HG03103 (cell line): ENCODE measurements at regions not wholly inside any gene's neighbourhood (a gene's known extent, or its start where the extent isn't known, plus 50 kb on each side); places are given as distances from the start of the nearest gene placed in this dataset.
"Not testable (repeated sequence)": the region's sequence is repeated elsewhere in the genome, so short reads cannot be mapped to it uniquely, and the experiment has no call there.

Experiments used
- ATAC-seq: cut with Tn5 transposase; IDR thresholded peaks from one replicate; pipeline ENCODE4 v1.9.1; 2021; ENCODE audit warnings: low read depth; ENCODE audit not compliant: unreplicated experiment

DNA sequence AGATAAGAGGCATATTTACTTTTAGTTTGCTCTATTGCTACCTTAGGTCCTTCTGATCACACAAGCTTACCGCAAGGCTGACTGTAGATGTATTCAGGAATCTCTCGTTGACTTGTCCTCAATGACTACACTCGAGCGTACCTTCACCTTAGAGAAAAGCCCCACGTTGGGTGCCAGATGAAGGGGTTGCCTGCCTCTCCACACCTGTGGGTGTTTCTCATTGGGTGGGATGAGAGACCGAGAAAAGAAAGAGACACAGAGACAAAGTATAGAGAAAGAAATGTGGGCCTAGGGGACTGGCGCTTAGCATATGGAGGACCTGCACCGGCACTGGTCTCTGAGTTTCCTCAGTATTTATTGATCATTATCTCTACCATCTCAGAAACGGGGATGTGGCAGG, 51.8 kb downstream of the ASCL4 start:
- no peak for ATAC-seq

DNA sequence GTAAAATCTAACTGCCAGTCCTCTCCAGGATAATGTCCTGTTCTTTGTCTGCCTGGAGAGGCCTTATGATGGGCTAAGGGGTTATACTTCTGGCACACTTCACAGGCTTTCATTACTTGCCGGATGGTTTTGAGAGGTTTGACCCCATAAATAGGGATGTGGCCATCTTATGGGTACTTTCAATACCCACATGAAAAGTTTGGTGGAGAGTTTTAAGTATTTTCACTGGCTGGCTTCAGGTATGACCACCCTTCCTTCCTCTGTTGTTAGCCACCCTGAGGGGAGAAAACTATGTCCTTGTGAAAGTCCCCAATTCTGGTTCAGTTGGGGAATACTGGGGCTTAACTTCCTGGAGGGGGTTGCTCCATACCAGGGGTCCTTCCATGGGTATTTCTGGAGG, 54.8 kb downstream of the ASCL4 start:
- no peak for ATAC-seq

DNA sequence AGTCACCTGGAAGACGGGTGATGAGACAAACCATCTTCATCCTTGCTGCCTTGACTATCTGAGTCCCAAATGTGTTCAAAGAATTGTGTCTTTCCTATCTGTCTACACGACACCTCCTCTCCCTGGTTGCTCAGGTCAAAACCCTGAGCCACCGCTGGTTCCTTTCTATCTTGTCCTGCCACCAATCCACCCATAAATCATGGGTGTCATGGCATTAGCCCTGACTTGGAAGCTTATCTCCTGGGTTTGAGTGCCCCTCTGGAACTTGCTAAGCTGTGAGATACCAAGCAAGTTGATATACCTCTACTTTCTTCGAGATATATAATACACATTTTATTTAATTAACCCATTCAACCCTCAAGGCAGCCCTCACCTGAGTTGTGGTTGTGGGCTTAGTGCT, 57.9 kb downstream of the ASCL4 start:
- ATAC-seq, result no peak

DNA sequence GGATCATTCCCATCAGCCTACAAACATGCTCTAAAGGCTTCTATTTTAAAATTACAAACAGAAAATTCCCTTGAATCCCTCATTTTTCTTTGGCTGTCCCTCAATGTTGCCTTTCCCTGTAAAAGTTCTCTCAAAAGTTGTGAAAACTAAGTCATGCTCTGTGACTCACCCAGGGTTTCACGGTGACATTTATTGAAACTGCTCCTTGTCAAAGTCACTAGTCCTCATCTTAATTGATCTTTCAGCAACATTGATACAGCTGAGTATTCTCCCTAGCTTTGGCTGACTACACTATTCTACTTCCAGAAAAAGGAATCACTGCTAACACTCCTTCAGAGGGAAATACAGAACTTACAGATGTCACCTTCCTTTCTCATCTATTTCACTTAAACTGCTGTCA, 65.7 kb downstream of the ASCL4 start:
- ATAC-seq, result no peak

DNA sequence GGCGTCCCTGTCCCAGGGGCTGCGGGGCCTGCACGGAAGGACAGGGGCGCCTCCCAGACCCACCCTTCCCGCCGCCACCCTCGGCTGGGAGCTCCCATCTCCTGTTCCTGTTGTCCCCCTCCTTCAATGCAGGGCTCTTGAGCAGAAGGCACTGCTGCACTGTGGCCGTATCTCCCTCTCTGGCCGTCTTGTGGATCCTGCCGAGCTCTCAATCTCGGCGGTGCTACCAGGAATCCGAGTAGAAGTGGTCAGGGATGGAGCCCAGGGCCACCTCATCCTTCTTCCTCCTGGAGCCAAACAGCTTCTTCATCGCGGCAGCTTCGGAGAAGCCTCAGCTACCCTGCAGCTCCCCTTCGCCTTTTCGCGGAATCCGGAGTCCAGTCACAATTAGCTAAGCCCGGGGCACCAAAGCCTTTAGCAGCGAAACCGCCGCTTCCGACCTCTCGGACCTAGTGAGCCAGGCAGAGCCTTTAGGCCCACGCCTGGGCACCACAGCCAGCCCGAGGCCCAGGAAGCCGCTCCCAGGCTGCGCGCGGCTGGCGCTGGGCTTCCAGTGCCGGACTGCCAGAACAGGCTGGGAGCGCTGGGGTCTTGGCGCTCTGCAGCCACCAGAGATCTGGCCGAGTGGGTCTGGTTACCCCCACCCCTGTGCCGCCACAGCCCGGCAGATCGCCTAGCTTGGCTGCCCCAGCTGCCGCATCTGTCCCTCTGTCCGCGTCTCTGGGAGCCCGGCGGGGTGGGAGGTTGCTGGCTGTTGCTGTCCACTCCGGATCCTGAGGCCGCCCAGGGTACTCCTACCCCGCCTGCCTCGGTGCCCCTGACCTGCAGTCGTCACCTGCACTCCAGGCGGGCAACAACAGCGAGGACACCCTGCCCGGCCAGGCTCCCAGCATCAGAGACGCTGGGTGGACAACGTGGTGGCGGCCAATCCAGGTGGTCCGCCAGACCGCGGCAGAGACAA, 69.1 kb downstream of the ASCL4 start:
- ATAC-seq, result no peak

DNA sequence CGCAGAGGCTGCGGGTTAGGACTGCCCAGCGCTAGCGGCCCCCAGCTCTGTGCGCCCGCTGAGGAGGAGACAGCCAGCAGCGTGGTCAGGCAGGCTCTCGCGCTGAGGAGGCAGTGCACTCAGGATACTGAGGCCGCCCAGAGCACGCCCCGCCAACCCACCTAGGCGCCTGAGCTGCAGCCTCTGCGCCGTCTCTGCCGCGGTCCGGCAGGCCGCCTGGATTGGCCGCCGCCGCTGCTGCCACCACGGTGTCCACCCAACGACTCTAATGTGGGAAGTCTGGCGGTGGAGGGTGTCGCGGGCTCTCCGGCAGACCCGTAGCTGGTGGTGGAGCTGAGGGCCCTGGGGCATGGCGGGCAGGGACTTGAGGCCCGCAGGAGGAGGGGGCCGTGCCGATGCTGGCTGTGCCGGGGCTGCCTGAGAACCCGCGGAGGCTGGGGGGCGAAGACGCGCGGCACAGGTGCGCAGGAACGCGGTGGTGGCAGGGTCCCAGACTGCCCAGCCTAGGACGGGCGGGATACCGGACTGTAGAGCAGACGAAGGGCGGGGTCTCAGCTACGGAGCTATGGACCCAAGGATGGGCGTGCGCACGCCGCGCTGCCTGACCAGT, 69.9 kb downstream of the ASCL4 start:
- ATAC-seq, result no peak

DNA sequence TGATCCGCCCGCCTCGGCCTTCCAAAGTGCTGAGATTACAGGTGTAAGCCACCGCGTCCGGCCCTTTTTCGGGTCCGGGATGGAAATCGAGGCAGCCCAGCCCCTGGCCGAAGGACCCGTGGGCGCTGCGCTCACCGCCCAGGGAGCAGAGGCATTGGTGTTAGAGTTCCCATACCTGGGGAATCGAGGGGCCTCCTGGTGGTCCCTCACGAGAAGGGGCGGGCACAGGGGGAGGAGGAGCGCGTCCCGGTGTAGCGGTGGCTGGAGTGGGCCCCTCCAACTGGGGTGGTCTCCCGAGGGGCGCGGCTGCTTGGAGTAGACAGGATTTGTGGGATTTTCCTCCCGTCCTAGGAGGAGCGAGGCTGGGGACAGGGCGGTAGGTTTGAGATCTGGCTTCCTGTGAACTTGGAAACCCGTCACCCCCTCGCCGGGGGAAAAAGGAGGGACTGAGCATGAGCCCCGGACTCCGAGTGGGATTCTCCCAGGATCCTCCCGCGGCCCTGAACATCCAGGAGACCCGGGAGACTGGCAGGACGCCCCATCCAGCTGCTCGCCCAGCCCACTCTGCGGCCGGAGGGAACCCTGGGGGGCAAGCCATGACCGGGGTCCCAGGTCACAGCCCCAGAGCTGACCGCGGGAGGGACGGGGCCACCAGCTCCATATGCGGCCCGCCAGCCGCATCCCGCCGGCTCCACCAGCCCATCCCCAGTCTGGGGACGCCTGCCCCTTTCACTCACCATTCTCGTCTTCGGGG, 70.9 kb downstream of the ASCL4 start:
- ATAC-seq, result no peak

DNA sequence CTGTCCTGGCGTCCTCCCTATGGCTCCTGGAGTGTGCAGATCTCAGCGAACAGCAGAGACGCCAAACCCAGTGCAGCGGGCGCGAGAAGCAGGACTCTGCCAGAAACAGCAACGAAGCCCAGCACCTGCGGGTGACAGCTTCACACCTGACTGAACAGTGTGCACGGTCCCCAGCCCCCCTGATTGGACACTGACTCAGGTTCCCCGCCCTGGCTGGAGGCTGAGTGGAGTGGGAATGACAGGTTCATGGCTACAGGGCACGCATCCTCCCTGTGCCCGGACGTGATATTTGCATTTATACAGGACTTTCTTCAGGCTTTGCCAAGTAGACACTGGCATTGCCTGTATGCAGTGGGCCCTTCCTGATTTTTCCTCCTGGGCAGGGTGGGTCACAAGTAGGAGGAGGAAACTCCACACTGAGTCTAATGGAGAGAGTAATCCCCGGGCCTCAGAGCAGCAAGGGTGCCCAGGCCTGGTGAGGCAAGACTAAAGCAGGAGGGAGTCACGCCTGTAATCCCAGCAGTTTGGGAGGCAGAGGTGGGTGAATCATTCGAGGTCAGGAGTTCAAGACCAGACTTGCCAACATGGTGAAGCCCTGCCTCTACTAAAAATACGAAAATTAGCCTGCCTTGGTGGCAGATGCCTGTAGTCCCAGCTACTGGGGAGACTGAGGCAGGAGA, 71.6 kb downstream of the ASCL4 start:
- no peak for ATAC-seq

DNA sequence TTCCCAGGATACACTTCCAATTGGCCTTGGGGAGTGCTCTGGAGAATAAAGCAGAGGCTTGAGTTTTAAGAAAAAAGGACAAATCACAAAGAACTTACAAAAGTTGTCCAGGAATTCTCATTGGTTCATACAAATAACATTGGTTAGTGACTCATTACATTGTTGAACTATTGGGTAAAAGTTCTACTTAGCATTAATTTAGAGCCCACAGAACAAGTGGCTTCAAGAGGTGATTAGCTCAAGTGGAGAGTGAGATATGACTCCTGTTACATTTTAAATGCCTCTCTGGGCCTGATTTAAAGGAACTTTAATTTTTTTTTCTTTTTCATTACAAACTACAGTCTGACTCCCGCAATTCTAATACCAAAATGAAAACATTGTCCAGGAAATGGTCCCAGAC, 72.9 kb downstream of the ASCL4 start:
- ATAC-seq, result no peak

DNA sequence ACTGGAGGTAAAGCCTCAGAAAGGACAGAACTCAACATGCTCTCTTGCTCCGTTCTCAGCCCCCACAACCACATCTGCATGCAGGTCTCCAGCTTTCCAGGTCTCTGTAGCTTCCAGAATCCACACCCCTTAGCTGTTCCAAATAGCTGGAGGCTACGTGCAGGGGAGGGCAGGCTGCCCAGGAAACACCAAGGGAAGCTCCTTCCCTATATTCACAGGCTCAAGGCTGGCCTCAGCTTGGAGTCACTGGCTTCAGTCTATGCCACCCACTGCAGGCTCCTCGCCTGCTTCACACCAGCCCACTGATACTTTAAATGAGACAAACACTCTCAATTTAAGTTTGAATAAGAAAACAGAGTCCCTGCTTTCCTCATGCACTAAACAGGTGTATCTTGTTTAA, 73.3 kb downstream of the ASCL4 start:
- ATAC-seq, result no peak

DNA sequence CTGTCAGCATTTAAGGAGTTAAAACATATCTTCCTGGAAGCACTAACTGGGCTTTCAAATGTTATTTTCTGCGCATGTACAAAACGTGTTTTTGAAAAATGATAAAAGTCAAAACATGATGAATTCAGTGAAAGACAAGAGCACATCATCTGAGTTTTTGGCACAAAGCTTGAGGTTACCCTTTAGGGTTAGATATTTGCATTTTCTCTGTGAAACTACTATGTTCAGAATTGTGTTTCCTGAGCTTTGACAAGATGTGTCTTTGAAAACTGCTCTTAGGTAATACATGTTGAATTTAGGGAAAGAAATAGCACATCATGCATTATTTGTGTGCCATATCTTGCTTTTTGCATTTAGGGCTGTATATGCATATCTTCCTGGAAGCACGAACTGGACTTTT, 79.0 kb downstream of the ASCL4 start:
- ATAC-seq, result no peak

DNA sequence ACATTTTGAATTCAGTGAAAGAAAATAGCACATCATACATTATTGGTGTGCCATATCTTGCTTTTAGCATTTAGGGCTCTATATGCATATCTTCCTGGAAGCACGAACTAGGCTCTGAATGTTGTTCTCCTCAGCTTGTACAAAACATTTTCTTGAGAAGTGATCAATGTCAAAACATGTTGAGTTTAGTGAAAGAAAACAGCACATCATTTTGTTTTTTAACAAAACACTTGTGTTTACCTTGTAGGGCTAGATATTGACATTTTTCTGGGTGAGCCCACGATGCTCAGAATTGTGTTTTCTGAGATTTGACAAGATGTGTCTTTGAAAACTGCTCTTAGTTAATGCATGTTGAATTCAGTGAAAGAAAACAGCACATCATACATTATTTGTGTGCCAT, 81.0 kb downstream of the ASCL4 start:
- no peak for ATAC-seq

DNA sequence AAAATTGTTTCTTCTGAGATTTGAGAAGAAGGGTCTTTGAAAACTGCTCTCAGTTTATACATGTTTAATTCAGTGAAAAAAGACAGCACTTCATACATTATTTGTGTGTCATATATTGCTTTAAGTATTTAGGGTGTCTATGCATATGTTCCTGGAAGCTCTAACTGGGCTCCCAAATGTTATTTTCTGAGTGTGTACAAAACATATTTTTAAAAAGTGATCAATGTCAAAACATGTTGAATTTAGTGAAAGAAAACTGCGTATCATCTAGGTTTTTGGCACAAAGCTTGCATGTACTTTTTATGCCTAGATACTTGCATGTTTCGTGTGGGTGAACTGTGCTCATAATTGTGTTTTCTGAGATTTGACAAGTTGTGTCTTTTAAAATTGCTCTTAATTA, 81.6 kb downstream of the ASCL4 start:
- ATAC-seq, result no peak

DNA sequence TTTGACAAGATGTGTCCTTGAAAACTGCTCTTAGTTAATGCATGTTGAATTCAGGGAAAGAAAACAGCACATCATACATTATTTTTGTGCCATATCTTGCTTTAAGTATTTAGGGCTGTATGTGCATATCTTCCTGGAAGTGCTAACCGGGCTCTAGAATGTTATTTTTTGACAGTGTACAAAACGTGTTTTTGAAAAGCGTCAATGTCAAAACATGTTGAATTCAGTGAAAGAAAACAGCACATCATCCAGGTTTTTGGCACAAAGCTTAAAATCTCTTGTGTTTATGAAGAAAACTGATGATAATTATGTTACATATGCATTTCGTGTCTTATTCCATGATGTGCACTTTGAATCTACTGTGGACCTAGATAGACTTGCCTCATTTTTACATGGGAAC, 82.7 kb downstream of the ASCL4 start:
- ATAC-seq, result no peak

DNA sequence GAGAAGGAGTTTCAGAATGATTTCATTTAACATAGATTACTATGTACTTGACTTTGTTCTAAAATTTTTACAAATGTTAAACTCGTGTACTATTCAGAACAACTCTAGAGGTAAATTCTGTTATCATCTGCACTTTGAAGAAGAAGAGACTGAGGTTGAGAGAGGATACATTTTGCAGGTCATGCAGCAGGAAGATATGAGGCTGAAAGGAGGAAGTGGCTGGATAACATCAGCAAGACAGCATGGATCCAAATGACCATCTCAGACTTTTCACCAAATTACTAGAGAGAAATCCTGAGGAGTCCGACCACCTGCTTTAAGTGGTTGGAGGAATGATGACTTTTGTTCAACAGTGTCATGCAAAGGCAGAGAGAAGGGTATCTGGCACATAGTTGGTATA, 84.9 kb downstream of the ASCL4 start:
- ATAC-seq, result no peak

DNA sequence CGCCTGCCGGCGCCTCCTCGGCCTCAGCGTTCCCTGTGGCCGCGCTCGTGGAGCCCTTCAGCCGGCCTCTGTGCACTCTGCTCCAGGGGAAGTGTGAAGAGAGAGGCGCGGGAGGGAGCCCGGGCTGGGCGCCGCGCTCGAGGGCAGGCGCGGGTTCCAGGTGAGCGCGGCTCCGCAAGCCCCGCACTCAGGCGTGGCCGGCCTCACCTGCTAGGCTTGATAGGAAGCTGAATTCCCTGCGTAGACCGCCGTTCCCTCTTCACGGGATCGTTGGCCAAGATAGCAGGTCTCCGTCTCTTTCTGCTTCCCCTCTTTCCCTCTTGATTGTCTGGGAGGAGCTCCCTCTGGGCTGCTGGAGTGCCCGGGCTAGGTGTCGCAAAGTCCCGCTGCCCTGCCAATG, 89.7 kb downstream of the ASCL4 start:
- ATAC-seq, result no peak

DNA sequence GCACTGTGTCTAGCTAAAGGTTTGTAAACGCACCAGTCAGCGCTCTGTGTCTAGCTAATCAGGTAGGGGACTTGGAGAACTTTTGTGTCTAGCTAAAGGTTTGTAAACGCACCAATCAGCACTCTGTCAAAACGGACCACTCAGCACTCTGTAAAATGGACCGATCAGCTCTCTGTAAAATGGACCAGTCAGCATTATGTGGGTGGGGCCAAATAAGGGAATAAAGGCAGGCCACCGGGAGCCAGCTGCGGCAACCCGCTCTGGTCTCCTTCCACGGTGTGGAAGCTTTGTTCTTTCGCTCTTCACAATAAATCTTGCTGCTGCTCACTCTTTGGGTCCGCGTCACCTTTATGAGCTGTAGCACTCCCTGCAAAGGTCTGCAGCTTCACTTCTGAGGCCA, 90.2 kb downstream of the ASCL4 start:
- ATAC-seq, result not testable (repeated sequence)

DNA sequence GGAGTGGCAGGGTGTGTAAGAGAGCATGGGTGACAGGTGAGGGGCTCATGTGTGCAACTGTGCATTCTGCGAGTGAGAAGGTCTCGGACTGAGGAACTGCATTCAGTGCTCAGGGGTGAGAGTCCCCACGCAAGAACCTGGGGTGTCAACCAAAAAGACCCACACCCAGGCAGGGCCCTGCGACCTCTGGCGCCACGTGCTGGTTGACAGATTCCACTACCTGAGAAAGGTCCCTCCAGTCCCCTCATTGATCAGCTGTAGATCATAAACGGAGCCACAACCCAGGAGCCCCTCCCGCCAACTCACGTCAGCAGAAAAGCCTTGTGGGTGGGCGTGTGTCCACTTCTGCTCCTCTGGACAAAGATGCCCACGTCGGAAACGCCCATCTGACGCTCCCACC, 98.7 kb downstream of the ASCL4 start:
- ATAC-seq, result no peak

DNA sequence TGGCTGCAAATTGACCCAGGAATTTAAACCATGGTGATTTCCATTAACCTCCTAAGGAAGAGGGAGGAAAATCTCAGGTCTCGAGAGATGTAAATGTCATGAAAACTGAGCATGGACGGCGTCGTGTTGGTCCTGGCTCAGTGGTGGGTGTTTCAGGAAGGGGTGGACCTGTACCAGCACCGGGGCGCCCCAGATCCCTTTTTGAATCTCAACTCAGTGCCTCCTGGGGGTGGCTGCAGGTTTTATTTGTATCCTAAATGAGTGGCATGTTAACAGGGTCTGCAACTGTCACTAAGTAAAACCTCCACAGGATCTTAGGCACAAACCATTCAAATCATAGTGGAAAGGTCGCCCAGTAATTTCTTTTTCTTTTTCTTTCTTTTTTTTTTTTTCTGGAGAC, 101.3 kb downstream of the ASCL4 start:
- ATAC-seq, result no peak

DNA sequence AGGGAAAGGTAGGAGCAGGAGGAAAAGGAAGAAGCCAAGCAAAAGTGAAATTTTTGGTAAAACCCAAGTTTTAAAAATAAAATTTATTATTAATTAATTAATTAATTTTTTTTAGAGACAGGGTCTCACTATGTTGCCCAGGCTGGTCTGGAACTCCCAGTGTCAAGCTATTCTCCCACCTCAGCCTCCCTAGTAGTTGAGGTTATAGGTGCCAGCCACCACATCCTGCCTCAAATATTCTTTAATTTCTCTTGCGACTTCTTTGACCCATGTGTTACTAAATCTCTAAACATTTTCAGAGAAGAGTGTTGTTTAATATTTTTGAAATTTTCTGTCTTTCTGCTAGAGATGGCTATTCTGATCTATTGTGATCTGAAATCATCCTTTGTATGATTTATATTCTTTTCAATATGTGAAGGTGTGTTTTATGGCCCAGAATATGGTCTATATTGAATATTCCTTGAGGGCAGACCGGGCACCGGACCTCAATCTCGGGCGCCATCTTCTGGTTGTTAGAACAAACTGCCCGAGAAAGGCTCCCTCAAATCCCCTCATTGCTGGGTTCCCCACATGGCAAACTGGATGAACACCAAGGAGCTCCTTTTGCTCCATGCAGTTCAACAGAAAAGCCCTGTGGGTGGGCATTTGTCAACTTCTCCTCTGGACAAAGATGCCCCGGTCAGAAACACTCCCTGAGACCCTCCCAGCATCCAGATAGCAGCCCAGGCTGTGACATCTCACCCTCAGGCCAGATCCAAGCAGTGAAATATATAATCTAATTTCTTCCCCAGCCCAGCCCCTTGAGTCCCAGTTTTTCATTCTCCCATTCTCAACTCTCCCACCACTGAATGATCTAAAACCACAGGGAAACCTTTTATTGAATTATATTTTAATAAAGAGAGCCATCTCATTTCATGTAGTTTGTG, 110.5 kb downstream of the ASCL4 start:
- no peak for ATAC-seq
